ENCODE measurements at regions not wholly inside any gene's neighbourhood (a gene's known extent, or its start where the extent isn't known, plus 50 kb on each side); places are given as distances from the start of the nearest gene placed in this dataset.

- TF ChIP-seq CREB1 (IDR thresholded peaks at IDR 0.05; ENCODE audit: low read depth) = no peak
- no peak for TF ChIP-seq EP300 (IDR thresholded peaks at IDR 0.05; ENCODE audit: borderline replicate concordance)
- TF ChIP-seq CEBPB (IDR thresholded peaks at IDR 0.05) = no peak
- no peak for TF ChIP-seq REST (IDR thresholded peaks at IDR 0.05; ENCODE audit: low read depth)
- TF ChIP-seq YY1 (IDR thresholded peaks at IDR 0.05; ENCODE audit: low read depth) = no peak
Measured at GRCh38 chr20:12086359-12086758, 168.7 kb downstream of the BTBD3 start.

Measured in Ishikawa (cell line).